ENCODE measurements at regions not wholly inside any gene's neighbourhood (a gene's known extent, or its start where the extent isn't known, plus 50 kb on each side); places are given as distances from the start of the nearest gene placed in this dataset.

- no peak for DNase-seq
Measured at GRCh38 chr21:17901458-17902079, 82.4 kb upstream of the C21orf91 start.

- DNase-seq, result no peak
Measured at GRCh38 chr21:17900990-17901385, 81.8 kb upstream of the C21orf91 start.

GRCh38 chr21:17900281-17900989 is 81.3 kb upstream of the C21orf91 start:
- DNase-seq, result no peak

- DNase-seq, result no peak
Measured at GRCh38 chr21:17889171-17889570, 70.0 kb upstream of the C21orf91 start.

- no peak for DNase-seq
Measured at GRCh38 chr21:17869115-17869514, 50.0 kb upstream of the C21orf91 start.
